ENCODE measurements at regions not wholly inside any gene's neighbourhood (a gene's known extent, or its start where the extent isn't known, plus 50 kb on each side); places are given as distances from the start of the nearest gene placed in this dataset.
A peak's percentile ranks its signal among the peaks of the same experiment; 100 is the strongest.

GRCh38 chr1:87935130-87935529 is 606.5 kb downstream of the LMO4 start:
- Histone ChIP-seq H3K4me1 (ENCODE audit: control insufficient read depth, insufficient read depth, low read length) (no peaks in the 10 kb centered on the region), H2AFZ (ENCODE audit: control insufficient read depth, low read depth, low read length) (no peak overlapping the region), H3K27ac (ENCODE audit: control insufficient read depth, insufficient read depth) (no peak overlapping the region), H3K79me2 (ENCODE audit: control insufficient read depth, insufficient read depth, low read length) (no peaks in the 10 kb centered on the region), H3K4me2 (ENCODE audit: control insufficient read depth, insufficient read depth) (no peak overlapping the region), H3K9me3 (replicated peaks; ENCODE audit: control insufficient read depth, insufficient read depth, low read length) (no peaks in the 10 kb centered on the region), H3K9ac (ENCODE audit: control insufficient read depth, insufficient read depth, low read length) (no peak overlapping the region), H3K4me3 (no peak overlapping the region), H3K27me3 (replicated peaks in 1 of 2; ENCODE audit: control insufficient read depth in 2 of 2, insufficient read depth in 2 of 2, low read length in 1 of 2) (no peaks in the 10 kb centered on the region), H3K36me3 (ENCODE audit: control insufficient read depth in 2 of 2, insufficient read depth in 2 of 2, low read length in 1 of 2) (no peaks in the 10 kb centered on the region), H4K20me1 (ENCODE audit: control insufficient read depth, insufficient read depth) (no peaks in the 10 kb centered on the region)
- DNase-seq (ENCODE audit: low read depth, low spot score), result no peak
- ChIA-PET SMC1A (ENCODE audit: uncharacterized antibody, unreplicated experiment) (no interaction called here), RAD21 (ENCODE audit: unreplicated experiment) (no interaction called here), CTCF (no interaction called here), POLR2A (no interaction called here)
- in situ Hi-C loops (cut with MboI) (no loop called here), intact Hi-C loops (cut with micrococcal nuclease; ENCODE audit: unreplicated experiment) (no loop called here)
- ATAC-seq, result no peak
- WGBS (ENCODE audit: insufficient coverage, insufficient replicate concordance, low lambda C conversion rate, missing lambda C conversion rate), result 52% methylated on average over 2 of the region's 2 CpGs
- peak; percentile 54 for FAIRE-seq
- no peak for TF ChIP-seq NR2C2 (IDR thresholded peaks at IDR 0.05; ENCODE audit: borderline replicate concordance, control insufficient read depth, insufficient read length, low read depth)
- no peak for TF ChIP-seq IKZF1 (conservative IDR thresholded peaks at IDR 0.05)
- no peak for TF ChIP-seq ATF3 (IDR thresholded peaks at IDR 0.05; ENCODE audit: borderline replicate concordance, extremely low read depth, low read depth, low read length)
- no peak for TF ChIP-seq HDGF (IDR thresholded peaks at IDR 0.05)
- no peak for TF ChIP-seq SIX5 (IDR thresholded peaks at IDR 0.05; ENCODE audit: low read depth, low read length, severe bottlenecking)
- TF ChIP-seq EED (IDR thresholded peaks at IDR 0.05; ENCODE audit: low read depth), result no peak
- TF ChIP-seq SKIL (IDR thresholded peaks at IDR 0.05; ENCODE audit: low read depth, poor library complexity, severe bottlenecking), result no peak
- no peak for TF ChIP-seq RELA (IDR thresholded peaks at IDR 0.05; ENCODE audit: borderline replicate concordance, partially characterized antibody)
- no peak for TF ChIP-seq ZSCAN29 (IDR thresholded peaks at IDR 0.05)
- no peak for TF ChIP-seq KLF5 (IDR thresholded peaks at IDR 0.05; ENCODE audit: partially characterized antibody)
- TF ChIP-seq EZH2 (IDR thresholded peaks at IDR 0.05; ENCODE audit: borderline replicate concordance, control insufficient read depth, low read depth, low read length), result no peak
- TF ChIP-seq, protein P1, sequence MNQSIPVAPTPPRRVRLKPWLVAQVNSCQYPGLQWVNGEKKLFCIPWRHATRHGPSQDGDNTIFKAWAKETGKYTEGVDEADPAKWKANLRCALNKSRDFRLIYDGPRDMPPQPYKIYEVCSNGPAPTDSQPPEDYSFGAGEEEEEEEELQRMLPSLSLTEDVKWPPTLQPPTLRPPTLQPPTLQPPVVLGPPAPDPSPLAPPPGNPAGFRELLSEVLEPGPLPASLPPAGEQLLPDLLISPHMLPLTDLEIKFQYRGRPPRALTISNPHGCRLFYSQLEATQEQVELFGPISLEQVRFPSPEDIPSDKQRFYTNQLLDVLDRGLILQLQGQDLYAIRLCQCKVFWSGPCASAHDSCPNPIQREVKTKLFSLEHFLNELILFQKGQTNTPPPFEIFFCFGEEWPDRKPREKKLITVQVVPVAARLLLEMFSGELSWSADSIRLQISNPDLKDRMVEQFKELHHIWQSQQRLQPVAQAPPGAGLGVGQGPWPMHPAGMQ (IDR thresholded peaks at IDR 0.05; ENCODE audit: borderline replicate concordance), result no peak
- no TSS peak for BruUV-seq (replicated peaks)

Data from GM12878 (cell line).